GM12864 (cell line): ENCODE measurements at regions not wholly inside any gene's neighbourhood (a gene's known extent, or its start where the extent isn't known, plus 50 kb on each side); places are given as distances from the start of the nearest gene placed in this dataset.

Source experiments
- DNase-seq: peaks from one replicate; pipeline ENCODE4 v3.0.0-alpha.2; 2011; ENCODE audit warnings: low read depth
- H3K4me3 ChIP-seq: 2 replicates; pipeline ENCODE4 v1.5.1; 2011; ENCODE audit warnings: mild to moderate bottlenecking, low read depth, low read length, control low read depth
- TF ChIP-seq, protein P1 (sequence below): IDR thresholded peaks from 2 replicates; pipeline ENCODE4 v1.5.1; 2011; ENCODE audit warnings: low read depth, mild to moderate bottlenecking, moderate library complexity, low read length, control low read depth, inconsistent platforms; ENCODE audit errors: missing control alignments

DNA sequence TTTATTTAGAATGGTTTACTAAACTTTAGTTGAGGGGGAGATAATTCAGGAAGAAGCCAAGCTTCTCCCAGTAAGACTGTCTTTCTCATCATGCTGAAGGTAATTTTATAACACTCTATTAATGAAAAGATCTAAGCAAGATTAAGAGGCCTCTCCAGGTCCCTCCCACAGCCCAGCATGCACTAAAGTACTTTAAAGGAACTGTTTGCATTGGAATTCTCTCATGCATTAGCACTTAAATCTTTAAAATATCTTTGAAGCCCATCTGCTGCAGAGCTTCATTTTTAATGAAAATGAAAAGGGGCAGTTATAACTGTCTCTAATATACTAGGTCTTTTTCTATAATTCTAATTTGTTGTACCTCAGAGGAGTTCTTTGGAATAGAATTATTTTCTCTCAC is 1379.1 kb upstream of the ADGRL4 start:
- no peak overlapping the region for H3K4me3 ChIP-seq
- no peak for DNase-seq
- TF ChIP-seq, protein P1, sequence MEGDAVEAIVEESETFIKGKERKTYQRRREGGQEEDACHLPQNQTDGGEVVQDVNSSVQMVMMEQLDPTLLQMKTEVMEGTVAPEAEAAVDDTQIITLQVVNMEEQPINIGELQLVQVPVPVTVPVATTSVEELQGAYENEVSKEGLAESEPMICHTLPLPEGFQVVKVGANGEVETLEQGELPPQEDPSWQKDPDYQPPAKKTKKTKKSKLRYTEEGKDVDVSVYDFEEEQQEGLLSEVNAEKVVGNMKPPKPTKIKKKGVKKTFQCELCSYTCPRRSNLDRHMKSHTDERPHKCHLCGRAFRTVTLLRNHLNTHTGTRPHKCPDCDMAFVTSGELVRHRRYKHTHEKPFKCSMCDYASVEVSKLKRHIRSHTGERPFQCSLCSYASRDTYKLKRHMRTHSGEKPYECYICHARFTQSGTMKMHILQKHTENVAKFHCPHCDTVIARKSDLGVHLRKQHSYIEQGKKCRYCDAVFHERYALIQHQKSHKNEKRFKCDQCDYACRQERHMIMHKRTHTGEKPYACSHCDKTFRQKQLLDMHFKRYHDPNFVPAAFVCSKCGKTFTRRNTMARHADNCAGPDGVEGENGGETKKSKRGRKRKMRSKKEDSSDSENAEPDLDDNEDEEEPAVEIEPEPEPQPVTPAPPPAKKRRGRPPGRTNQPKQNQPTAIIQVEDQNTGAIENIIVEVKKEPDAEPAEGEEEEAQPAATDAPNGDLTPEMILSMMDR, result no peak

DNA sequence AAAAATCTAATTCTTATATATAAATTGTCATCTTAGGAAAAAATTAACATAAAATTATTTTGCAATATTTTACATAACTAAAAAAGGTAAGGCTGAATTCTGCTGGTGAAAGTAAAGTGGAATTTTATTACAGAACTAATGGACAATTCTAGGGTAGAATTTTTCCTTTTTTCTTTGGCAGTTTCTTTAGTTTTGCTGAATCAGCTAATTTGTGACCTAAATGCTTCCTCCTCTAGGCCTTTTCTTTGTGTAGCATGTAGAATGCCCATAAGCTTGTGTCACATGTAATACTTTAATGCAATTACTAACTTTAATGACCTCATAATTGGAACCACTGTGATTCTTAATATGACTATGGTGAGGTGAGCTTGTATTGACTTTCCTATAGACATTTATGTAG is 1378.4 kb upstream of the ADGRL4 start:
- no peak for DNase-seq
- TF ChIP-seq, protein P1, result no peak
- H3K4me3 ChIP-seq, result no peak overlapping the region

DNA sequence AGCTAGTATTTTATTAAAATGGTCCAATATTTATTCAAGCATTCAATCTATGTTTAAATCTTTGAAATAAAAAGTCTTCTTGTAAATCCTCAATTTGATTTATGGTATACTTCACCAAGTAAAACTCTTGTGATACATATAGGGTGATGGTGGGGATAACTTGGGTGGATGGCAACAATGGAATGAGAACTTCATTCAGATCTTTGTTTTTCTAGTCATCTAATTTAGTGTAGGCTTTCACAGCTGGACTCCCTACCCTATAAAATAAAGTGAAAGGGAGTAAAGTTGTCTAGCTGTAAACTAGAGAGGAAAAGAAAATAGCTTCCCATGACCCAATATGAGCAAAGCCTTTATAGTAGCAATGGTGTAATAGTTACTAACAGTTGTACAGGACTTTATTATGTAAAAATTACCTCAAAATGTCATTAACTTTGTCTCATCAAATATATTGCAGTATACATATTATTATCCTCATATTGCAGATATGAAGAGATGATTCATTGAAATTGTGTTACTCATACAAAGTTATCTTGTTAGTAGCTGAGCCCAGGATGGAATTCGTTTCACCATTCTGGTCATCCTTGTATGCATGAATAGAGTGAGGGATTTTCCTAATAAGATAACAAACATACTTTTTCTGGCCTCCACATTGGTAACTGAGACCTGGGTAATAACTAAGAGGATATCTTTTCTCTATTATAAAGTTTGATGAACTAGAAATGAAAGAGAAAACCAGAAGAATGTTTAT is 1377.7 kb upstream of the ADGRL4 start:
- TF ChIP-seq, protein P1, result no peak
- no peak overlapping the region for H3K4me3 ChIP-seq
- DNase-seq, result no peak

DNA sequence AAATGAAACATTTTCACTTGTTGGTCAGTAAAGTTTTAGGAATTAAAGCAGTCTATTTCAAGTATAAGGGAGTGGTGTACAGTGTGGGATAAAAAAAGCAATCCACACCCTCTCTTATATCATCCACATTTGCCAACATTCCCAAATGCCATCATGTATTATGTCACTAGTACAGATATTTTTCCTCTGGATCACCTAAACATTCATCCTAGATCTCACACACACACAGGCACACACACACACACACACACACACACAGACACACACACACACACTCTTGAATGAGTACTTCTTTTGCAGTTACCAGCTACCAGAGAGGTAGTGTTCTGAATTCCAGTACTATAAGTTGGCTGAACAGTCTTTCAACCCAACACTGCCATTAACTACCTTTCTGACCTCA is 1369.1 kb upstream of the ADGRL4 start:
- TF ChIP-seq, protein P1, result no peak
- no peak for DNase-seq
- H3K4me3 ChIP-seq, result no peak overlapping the region

DNA sequence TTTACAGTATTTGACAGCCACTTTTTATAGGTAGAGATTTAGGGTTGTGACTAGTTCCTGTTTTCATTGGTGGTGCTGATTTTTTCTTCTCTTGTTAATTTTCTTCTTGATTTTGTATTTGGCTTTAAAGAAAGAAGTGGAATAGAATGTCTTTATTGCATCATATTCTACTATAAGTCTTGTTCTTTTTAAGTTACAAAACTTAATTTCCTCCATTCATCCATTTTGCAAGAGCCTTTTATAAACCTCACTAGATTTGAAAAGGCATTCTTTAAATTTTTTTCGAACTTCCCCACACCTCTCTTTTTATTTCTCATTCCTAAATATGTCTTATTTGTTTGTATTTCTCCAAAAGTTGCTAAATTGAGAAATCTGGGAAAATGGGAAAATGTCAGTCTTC is 1368.6 kb upstream of the ADGRL4 start:
- H3K4me3 ChIP-seq, result no peak overlapping the region
- DNase-seq, result no peak
- TF ChIP-seq, protein P1, result no peak

DNA sequence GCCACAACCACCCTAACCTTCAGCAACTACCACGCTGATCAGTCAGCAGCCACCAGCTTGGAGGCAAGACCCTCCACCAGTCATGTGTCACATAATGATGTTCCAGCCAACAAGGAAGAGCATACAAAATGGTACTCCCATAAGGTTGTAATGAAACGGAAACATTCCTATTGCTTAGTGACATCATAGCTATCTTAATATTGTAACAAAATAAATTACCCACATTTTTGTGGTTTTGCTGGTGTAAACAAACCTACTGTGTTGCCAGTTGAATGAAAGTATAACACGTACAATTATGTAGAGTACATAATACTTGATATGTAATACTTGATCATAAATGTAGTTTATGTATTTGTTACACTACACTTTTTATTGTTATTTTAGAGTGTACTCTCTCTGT is 1363.2 kb upstream of the ADGRL4 start:
- H3K4me3 ChIP-seq, result no peak overlapping the region
- DNase-seq, result no peak
- TF ChIP-seq, protein P1, result no peak

DNA sequence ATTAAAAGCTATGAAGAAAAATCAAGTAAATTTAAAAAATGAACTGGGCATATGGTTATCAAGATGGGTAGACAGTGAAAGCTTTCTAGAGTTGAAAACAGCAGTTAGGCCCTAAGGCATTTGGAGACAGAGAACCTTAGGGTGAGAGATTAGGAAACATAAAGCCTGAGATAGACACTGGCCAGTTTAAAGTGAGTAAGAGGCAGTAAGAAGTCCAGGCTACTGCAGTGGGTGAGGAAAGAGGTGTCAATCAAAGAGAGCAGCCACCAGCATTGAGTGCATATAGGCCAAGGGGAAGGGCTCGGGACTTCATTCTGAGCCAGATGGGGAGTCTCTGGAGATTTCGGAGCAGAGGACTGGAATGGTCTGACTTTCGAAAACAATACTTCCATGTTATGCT is 1360.5 kb upstream of the ADGRL4 start:
- no peak overlapping the region for H3K4me3 ChIP-seq
- no peak for DNase-seq
- TF ChIP-seq, protein P1, result no peak
